Activated T-helper 9 cell treated with anti-CD3 and anti-CD28 coated beads, Interleukin-2, amount 50 U/mL, for 16 hours (primary cell): ENCODE measurements at regions not wholly inside any gene's neighbourhood (a gene's known extent, or its start where the extent isn't known, plus 50 kb on each side); places are given as distances from the start of the nearest gene placed in this dataset.

Source experiments
- DNase-seq: peaks from one replicate; pipeline ENCODE4 v3.0.0-alpha.2; 2020; ENCODE audit warnings: low read depth

GRCh38 chr16:47970291-47970931 is 185.4 kb downstream of the ABCC12 start:
- DNase-seq, result no peak

DNA sequence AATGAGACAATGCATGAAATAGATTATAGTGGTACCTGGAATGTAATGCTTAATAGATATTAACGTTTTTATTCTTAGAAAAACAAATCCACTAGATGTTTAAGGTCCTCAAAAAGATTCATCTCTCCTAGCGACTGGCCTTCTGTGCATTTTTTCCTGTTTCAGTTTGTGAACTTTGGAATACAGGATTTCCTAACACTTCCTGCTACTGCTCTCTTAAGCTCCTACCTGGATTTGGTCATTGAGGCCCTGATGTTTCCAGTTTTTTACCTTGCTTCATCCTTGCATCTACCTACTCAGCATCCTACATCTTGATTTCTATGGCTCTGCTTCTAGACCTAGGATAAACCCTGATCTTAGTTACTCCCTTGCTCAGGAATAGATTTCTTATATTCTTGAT is 188.4 kb downstream of the ABCC12 start:
- DNase-seq, result no peak

DNA sequence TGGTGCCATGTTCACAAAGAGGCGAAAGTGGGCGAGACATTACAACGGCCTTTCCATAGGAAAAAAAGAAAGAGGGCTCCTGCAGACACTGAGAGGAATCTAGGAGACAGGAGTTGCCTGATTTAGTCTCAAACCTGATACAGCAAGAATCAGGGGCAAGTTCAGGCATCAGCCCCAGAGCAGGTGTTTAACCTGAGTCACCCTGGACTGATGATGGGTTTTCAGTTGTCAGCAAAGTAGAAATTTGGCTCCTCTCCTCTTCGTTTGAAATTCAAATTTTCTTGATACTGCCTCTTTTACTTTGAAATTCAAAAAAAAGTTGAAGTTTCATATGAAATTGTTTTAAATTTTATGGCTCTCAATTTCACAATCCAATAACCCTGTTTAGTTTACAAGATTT is 189.5 kb downstream of the ABCC12 start:
- no peak for DNase-seq

- DNase-seq, result no peak
Measured at GRCh38 chr16:47965439-47965838, 190.4 kb downstream of the ABCC12 start.

DNA sequence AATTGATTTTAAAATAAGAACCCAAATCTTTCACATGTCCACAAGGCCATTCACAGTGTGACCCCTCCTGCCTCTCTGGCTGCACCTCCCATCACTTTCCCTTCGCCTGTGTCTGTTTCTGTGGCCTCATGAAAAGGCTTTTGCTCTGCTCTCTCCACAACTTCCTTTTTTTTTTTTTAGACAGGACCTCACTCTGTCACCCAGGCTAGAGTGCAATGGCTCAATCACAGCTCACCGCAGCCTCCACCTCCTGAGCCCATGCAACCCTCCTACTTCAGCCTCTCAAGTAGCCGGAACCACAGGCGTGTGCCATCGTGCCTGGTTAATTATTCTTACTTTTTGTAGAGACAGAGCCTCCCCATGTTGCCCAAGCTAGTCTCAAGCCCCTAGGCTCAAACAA is 197.1 kb downstream of the ABCC12 start:
- DNase-seq, result no peak

GRCh38 chr16:47956916-47957315 is 198.9 kb downstream of the ABCC12 start:
- no peak for DNase-seq

DNA sequence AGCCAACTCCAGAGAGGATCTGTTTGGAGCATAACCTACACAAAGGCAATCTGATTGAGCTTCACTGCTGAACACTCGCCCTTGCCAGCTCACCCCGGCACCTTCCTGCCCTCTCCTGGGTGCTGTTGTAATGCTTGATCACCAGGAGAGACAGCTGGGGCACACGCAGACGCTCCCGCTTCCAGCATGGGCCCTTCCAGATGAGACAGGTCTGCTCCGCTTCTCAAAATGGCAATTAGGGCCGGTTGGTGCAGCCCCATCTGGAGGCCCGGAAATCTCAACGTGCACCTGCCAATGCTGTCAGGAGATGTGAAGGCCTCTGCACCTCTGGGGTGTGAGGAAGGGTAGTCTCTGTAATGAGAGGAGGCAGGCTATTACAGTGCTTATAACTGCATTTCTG is 206.1 kb downstream of the ABCC12 start:
- DNase-seq, result no peak

GRCh38 chr16:47949276-47949675 is 206.5 kb downstream of the ABCC12 start:
- DNase-seq, result no peak

DNA sequence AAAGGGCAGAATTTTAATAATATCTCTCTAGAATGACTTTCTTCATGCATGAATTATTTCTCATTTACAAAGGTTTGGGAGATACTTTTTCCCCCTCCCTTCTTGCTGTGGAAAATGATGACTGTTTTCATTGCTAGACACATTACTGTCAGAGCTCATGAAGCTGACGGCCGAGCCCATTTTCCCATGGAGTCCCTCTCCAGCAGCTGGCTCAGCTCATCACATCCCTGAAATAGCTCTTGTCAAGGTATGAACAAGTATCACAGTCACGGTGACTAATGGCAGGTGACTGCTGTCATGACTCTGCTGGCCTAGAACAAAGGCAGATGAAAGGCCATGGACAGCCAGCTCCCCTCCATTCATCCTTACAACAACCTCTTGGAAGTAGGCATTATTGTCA is 208.1 kb downstream of the ABCC12 start:
- DNase-seq, result no peak

DNA sequence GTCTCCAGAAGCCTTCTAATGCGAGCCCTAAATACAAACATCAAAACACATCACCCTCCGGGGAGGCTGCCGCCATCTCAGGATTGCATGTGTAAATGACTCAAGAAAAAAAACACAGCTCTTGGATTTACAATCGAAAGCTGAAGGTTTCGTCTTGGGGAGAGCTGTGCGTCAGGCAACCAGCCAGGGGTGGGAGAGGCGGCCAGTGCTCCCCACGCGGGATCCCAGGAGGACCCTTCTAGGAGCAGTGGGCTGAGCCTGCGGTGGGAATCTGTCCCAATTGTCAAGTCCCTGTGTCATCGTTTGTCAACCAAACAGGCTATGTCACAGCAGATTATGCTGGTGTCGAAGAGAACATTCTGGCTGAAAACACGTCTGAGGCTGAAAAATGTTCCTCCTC is 209.7 kb downstream of the ABCC12 start:
- no peak for DNase-seq

- DNase-seq, result no peak
Measured at GRCh38 chr16:47944589-47944988, 211.2 kb downstream of the ABCC12 start.

DNA sequence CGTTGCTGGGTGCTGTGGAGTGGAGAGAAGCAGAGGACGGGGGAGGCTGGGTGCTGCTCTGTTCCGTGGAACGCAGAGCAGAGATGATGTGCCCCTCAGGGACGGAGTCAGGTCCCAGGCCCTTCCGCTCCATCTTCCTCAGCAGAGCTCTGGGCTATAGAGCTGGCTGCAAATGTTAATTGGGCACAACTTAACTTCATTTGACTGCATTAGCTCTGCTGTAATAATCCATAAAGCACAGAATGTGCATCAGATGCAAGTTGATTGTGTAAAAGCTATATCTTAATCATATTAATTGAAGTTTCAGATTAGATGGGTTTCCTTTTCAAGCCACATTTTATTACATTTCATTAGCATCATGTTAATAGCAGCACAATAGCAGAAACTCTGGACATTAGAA is 212.6 kb downstream of the ABCC12 start:
- DNase-seq, result no peak

- DNase-seq, result no peak
Measured at GRCh38 chr16:47940466-47940865, 215.3 kb downstream of the ABCC12 start.

- DNase-seq, result no peak
Measured at GRCh38 chr16:47939680-47940079, 216.1 kb downstream of the ABCC12 start.

GRCh38 chr16:47938272-47938671 is 217.5 kb downstream of the ABCC12 start:
- no peak for DNase-seq

DNA sequence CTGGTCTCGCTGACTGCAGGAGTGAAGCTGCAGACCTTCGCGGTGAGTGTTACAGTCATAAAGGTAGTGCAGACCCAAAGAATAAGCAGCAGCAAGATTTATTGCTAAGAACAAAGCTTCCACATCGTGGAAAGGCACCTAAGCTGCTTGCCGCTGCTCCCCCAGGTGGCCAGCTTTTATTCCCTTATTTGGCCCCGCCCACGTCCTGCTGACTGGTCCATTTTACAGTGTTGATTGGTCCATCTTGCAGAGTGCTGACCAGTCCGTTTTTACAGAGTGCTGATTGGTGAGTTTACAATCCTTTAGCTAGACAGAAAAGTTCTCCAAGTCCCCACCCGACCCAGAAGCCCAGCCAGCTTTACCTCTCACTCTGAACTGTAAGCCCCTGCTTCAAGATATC is 227.8 kb downstream of the ABCC12 start:
- DNase-seq, result no peak

DNA sequence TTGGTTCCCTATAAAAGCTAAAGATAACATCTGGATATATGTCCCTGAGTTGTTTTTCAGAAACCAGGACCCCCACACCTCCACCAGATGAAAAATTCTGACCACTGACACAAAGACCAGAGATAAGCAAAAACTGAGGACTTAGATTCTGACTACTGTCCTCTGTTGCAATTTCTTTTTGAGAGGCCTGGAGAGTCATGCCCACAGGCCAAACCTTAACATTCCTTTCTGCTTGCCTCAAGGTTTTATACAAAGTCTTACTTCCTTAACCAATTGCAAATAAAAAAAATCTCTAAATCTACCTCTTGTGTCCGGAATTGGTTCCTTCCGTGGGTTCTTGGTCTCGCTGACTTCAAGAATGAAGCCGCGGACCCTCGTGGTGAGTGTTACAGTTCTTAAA is 228.5 kb downstream of the ABCC12 start:
- DNase-seq, result no peak

DNA sequence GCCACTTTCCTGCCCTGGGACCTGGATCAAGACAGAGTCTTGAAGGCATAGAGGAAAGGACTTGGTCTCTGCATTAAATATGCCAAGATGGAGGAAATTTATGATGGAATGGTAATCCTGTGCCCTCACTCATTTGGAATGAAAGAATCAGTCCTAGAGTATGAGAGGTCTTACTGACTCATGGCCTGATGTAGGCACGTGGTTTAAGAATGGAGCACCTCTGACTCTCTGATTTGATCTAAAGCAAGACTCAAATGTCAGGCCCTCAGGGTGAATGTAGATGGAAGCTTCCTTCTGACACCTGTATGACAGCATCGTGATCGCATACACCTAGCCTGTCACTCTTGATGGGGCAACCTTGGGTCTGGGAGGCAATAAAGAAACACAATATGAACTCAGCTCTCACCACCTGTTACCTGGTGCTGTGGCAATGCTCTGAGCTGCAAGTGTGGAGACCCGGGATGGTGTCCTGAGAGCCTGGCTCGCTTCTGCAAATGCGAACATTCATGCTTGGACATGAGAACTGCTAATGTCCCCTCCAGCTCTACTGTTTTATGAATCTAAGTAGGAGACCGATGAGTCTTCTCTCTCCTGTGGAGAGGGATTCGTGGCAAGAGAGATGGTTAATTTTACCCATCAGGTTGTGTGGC is 229.9 kb downstream of the ABCC12 start:
- no peak for DNase-seq

GRCh38 chr16:47924950-47925349 is 230.8 kb downstream of the ABCC12 start:
- no peak for DNase-seq

DNA sequence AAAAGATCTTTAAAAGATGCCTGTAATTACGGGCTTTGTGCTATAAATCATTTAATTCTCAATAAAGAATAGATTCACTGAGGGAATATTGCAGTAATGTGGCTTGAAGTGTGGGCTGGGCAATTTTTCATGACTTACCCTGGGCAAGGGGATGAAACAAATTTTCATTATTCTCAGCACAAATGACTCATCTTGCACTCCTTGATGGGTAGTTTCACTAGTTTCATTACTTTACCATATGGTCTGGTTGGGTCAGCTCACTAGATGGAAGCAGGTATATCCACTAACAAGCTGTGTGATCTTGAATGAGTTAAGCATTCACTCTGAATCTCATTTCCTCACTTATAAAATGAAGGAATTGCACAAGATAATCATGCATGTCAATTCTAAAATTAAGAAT is 234.3 kb downstream of the ABCC12 start:
- no peak for DNase-seq

GRCh38 chr16:47920709-47921108 is 235.1 kb downstream of the ABCC12 start:
- no peak for DNase-seq

- DNase-seq, result no peak
Measured at GRCh38 chr16:47917118-47917517, 238.7 kb downstream of the ABCC12 start.

- no peak for DNase-seq
Measured at GRCh38 chr16:47916266-47916665, 239.5 kb downstream of the ABCC12 start.

DNA sequence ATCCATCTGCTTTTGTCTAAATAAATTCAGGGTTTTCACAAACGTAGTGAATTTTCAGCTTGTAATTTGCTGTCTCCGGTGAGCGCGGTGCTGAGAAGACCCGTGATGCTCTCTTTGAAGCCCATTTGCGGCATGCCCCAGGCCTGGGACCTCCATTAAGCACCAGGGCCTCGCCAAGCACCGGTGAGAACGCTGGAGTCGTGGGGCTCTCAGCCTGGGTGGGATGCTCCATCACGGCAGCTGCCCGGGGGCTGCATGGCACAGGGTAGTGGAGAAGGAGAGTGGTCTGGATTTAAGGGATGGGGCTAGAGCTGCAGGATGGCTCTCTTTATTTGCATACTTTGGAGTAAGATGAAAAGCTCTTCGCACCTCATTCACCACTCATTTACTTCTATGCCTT is 248.7 kb downstream of the ABCC12 start:
- DNase-seq, result no peak
